ENCODE measurements at regions not wholly inside any gene's neighbourhood (a gene's known extent, or its start where the extent isn't known, plus 50 kb on each side); places are given as distances from the start of the nearest gene placed in this dataset.

DNA sequence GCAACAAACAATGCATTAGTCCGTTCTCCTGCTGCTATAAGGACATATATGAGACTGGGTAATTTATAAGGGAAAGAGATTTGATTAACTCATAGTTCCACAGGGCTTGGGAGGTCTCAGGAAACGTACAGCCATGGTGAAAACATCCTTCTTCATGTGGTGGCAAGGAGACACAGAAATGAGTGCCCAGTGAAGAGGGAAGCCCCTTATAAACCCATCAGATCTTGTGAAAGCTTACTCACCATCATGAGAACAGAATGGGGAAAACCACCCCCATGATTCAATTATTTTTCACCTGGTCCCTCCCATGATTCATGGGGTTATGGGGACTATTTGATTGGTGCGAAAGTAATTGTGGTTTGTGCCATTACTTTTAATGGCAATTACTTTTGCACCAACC is 655.8 kb upstream of the SEMA6A start:
- TF ChIP-seq EZH2 (IDR thresholded peaks at IDR 0.05): no peak
- TF ChIP-seq, protein P1, sequence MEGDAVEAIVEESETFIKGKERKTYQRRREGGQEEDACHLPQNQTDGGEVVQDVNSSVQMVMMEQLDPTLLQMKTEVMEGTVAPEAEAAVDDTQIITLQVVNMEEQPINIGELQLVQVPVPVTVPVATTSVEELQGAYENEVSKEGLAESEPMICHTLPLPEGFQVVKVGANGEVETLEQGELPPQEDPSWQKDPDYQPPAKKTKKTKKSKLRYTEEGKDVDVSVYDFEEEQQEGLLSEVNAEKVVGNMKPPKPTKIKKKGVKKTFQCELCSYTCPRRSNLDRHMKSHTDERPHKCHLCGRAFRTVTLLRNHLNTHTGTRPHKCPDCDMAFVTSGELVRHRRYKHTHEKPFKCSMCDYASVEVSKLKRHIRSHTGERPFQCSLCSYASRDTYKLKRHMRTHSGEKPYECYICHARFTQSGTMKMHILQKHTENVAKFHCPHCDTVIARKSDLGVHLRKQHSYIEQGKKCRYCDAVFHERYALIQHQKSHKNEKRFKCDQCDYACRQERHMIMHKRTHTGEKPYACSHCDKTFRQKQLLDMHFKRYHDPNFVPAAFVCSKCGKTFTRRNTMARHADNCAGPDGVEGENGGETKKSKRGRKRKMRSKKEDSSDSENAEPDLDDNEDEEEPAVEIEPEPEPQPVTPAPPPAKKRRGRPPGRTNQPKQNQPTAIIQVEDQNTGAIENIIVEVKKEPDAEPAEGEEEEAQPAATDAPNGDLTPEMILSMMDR (IDR thresholded peaks at IDR 0.05): no peak
- TF ChIP-seq EZH2phosphoT487 (IDR thresholded peaks at IDR 0.05): no peak

Data from neural progenitor cell (in vitro differentiated cells).